HCT116 (cell line): ENCODE measurements at regions not wholly inside any gene's neighbourhood (a gene's known extent, or its start where the extent isn't known, plus 50 kb on each side); places are given as distances from the start of the nearest gene placed in this dataset.

Source experiments
- ATAC-seq: fragments of 200-7000 bp; cut with Tn5 transposase; 2 replicates; pipeline ENCODE4 v1.9.1; 2020; ENCODE audit warnings: mild to moderate bottlenecking, moderate library complexity
- BruUV-seq: library from RNA; stranded (reverse); fragments of 400-500 nt; replicated peaks from 2 replicates; lab custom pipeline; 2021; lab: Mats Ljungman, UMichigan
- CTCF ChIA-PET: fragments of 300-600 bp; sonication (Branson Sonifier 250); formaldehyde crosslinking; loops from one replicate; lab custom pipeline; 2021; ENCODE audit warnings: antibody characterized with exemption; lab: Charles Lee
- POLR2A ChIA-PET: fragments of 300-600, 350-600 bp; sonication (Branson Sonifier 250); formaldehyde crosslinking; loops from one replicate; lab custom pipeline; 2021; ENCODE audit warnings: antibody characterized with exemption; lab: Charles Lee
- RAD21 ChIA-PET, 2 experiments: fragments of 300-600 bp; sonication (Branson Sonifier 250); formaldehyde crosslinking; loops; one replicate each; lab custom pipeline; 2023; ENCODE audit warnings: low total read pairs in 2 of 2; ENCODE audit not compliant: uncharacterized antibody in 2 of 2, unreplicated experiment in 2 of 2, low non-redundant PET in 1 of 2; lab: Charles Lee
- DNase-seq: peaks from one replicate; pipeline ENCODE4 v3.0.0-alpha.2; 2010; ENCODE audit warnings: low read depth, low spot score
- H2AFZ ChIP-seq: fragments of 200-600 bp; shearing (Covaris generic), sonication (generic); 2 replicates; pipeline ENCODE4 v1.6.1; 2017; ENCODE audit warnings: low read depth, mixed run types, mixed read lengths, antibody characterized with exemption, low read length; ENCODE audit not compliant: poor library complexity, severe bottlenecking
- H3K27ac ChIP-seq: 2 replicates; pipeline ENCODE4 v1.5.1; 2012; ENCODE audit warnings: low read depth, low read length
- H3K27me3 ChIP-seq: fragments of 200-600 bp; sonication (generic); 2 replicates; pipeline ENCODE4 v1.6.1; 2016; ENCODE audit warnings: mixed run types, low read length, mixed read lengths; ENCODE audit not compliant: insufficient read depth
- H3K36me3 ChIP-seq, 2 experiments: fragments of 200-500 bp in 1 of 2; fragments of 200-600 bp in 1 of 2; sonication (Bioruptor generic) in 1 of 2; sonication (generic) in 1 of 2; 2 replicates each; pipeline versions ENCODE4 v1.5.1 to v1.6.1; 2014 to 2016; ENCODE audit warnings: low read length in 2 of 2, inconsistent platforms in 1 of 2, mixed read lengths in 1 of 2, mixed run types in 1 of 2; ENCODE audit not compliant: insufficient read depth in 2 of 2, control insufficient read depth in 1 of 2
- H3K4me1 ChIP-seq, 2 experiments: fragments of 200-600 bp in 1 of 2; sonication (generic) in 1 of 2; 2 replicates each; pipeline versions ENCODE4 v1.5.1 to v1.6.1; 2012 to 2017; ENCODE audit warnings: low read length in 2 of 2, inconsistent platforms in 1 of 2, mild to moderate bottlenecking in 1 of 2, mixed read lengths in 1 of 2, mixed run types in 1 of 2, moderate library complexity in 1 of 2; ENCODE audit not compliant: insufficient read depth in 2 of 2, control insufficient read depth in 1 of 2
- H3K4me2 ChIP-seq: fragments of 200-600 bp; sonication (generic); 2 replicates; pipeline ENCODE4 v1.6.1; 2017; ENCODE audit warnings: mixed run types, low read length, mixed read lengths
- H3K4me3 ChIP-seq, 2 experiments: fragments of 200-600 bp in 1 of 2; sonication (generic) in 1 of 2; replicated peaks in 1 of 2; 2 replicates each; pipeline ENCODE4 v1.5.1; 2011 to 2016; ENCODE audit warnings: low read length in 2 of 2, control low read depth in 1 of 2, low read depth in 1 of 2, mild to moderate bottlenecking in 1 of 2, mixed read lengths in 1 of 2, mixed run types in 1 of 2
- H3K79me2 ChIP-seq: fragments of 200-600 bp; sonication (generic); 2 replicates; pipeline ENCODE4 v1.6.1; 2017; ENCODE audit warnings: mild to moderate bottlenecking, mixed run types, low read length, moderate library complexity, mixed read lengths; ENCODE audit not compliant: insufficient read depth
- H3K9ac ChIP-seq: fragments of 200-600 bp; sonication (generic); 2 replicates; pipeline ENCODE4 v1.6.1; 2016; ENCODE audit warnings: low read length, mixed read lengths
- H3K9me2 ChIP-seq: fragments of 200-600 bp; sonication (generic), shearing (Covaris generic); 2 replicates; pipeline ENCODE4 v1.6.1; 2017; ENCODE audit warnings: mixed run types, mild to moderate bottlenecking, moderate library complexity; ENCODE audit not compliant: insufficient read depth
- H3K9me3 ChIP-seq, 2 experiments: fragments of 200-500 bp in 1 of 2; fragments of 200-600 bp in 1 of 2; sonication (Bioruptor generic) in 1 of 2; sonication (generic) in 1 of 2; 2 replicates each; pipeline ENCODE4 v1.6.1; 2014 to 2017; ENCODE audit warnings: low read length in 2 of 2, mixed read lengths in 2 of 2, inconsistent platforms in 1 of 2, low read depth in 1 of 2, mild to moderate bottlenecking in 1 of 2, mixed run types in 1 of 2, moderate library complexity in 1 of 2; ENCODE audit not compliant: control insufficient read depth in 1 of 2, insufficient read depth in 1 of 2
- H4K20me1 ChIP-seq: fragments of 200-600 bp; sonication (generic), shearing (Covaris generic); 2 replicates; pipeline ENCODE4 v1.6.1; 2017; ENCODE audit warnings: mixed run types, mild to moderate bottlenecking, moderate library complexity; ENCODE audit not compliant: insufficient read depth
- ELF1 ChIP-seq: IDR thresholded peaks from 2 replicates; pipeline ENCODE4 v1.6.1; 2012; ENCODE audit warnings: low read depth, borderline replicate concordance
- EZH2 ChIP-seq: fragments of 200-600 bp; sonication (generic); IDR thresholded peaks from 2 replicates; pipeline ENCODE4 v1.6.1; 2017; ENCODE audit warnings: antibody characterized with exemption, mixed run types
- EZH2phosphoT487 ChIP-seq: fragments of 200-600 bp; IDR thresholded peaks from 2 replicates; pipeline ENCODE4 v1.6.1; 2018; ENCODE audit warnings: antibody characterized with exemption, borderline replicate concordance
- FOSL1 ChIP-seq: IDR thresholded peaks from 2 replicates; pipeline ENCODE4 v1.6.1; 2012; ENCODE audit warnings: low read depth
- POLR2A ChIP-seq: IDR thresholded peaks from 2 replicates; pipeline ENCODE4 v1.7.0; 2011; ENCODE audit warnings: borderline replicate concordance; ENCODE audit not compliant: insufficient read depth, insufficient read length; ENCODE audit errors: extremely low read depth
- POLR2AphosphoS5 ChIP-seq: IDR thresholded peaks from 2 replicates; pipeline ENCODE4 v1.6.1; 2011; ENCODE audit warnings: mild to moderate bottlenecking, low read depth, low read length, moderate library complexity
- SP1 ChIP-seq: IDR thresholded peaks from 2 replicates; pipeline ENCODE4 v1.6.1; 2012; ENCODE audit warnings: low read depth
- YY1 ChIP-seq: IDR thresholded peaks from 2 replicates; pipeline ENCODE4 v1.6.1; 2011; ENCODE audit warnings: low read length, low read depth, moderate library complexity, mild to moderate bottlenecking; ENCODE audit not compliant: insufficient replicate concordance; ENCODE audit errors: extremely low read depth
- ZBTB33 ChIP-seq: IDR thresholded peaks from 2 replicates; pipeline ENCODE4 v1.6.1; 2011; ENCODE audit warnings: mild to moderate bottlenecking, low read length, moderate library complexity; ENCODE audit not compliant: insufficient replicate concordance; ENCODE audit errors: extremely low read depth
- intact Hi-C: fragments of 100-400 bp; cut with micrococcal nuclease; formaldehyde crosslinking; loops from 2 replicates; pipeline ENCODE4 v1.10.0; 2022
- TF ChIP-seq, protein P1 (sequence below): IDR thresholded peaks from 2 replicates; pipeline ENCODE4 v1.6.1; 2012; ENCODE audit warnings: low read depth
- TF ChIP-seq, protein P2 (sequence below): IDR thresholded peaks from 2 replicates; pipeline ENCODE4 v1.6.1; 2012

GRCh38 chr17:33687831-33688230 lies 394.7 kb upstream of the ASIC2 start (continued):
- TF ChIP-seq, protein P1, sequence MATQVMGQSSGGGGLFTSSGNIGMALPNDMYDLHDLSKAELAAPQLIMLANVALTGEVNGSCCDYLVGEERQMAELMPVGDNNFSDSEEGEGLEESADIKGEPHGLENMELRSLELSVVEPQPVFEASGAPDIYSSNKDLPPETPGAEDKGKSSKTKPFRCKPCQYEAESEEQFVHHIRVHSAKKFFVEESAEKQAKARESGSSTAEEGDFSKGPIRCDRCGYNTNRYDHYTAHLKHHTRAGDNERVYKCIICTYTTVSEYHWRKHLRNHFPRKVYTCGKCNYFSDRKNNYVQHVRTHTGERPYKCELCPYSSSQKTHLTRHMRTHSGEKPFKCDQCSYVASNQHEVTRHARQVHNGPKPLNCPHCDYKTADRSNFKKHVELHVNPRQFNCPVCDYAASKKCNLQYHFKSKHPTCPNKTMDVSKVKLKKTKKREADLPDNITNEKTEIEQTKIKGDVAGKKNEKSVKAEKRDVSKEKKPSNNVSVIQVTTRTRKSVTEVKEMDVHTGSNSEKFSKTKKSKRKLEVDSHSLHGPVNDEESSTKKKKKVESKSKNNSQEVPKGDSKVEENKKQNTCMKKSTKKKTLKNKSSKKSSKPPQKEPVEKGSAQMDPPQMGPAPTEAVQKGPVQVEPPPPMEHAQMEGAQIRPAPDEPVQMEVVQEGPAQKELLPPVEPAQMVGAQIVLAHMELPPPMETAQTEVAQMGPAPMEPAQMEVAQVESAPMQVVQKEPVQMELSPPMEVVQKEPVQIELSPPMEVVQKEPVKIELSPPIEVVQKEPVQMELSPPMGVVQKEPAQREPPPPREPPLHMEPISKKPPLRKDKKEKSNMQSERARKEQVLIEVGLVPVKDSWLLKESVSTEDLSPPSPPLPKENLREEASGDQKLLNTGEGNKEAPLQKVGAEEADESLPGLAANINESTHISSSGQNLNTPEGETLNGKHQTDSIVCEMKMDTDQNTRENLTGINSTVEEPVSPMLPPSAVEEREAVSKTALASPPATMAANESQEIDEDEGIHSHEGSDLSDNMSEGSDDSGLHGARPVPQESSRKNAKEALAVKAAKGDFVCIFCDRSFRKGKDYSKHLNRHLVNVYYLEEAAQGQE, result no peak
- no peak for TF ChIP-seq SP1

- no peak overlapping the region for H2AFZ ChIP-seq
- no peaks in the 10 kb centered on the region for H4K20me1 ChIP-seq
- H3K4me2 ChIP-seq, result no peak overlapping the region
- ChIA-PET POLR2A (no interaction called here), CTCF (no interaction called here), RAD21 (no interaction called here)
- no peak overlapping the region for H3K27ac ChIP-seq
- TF ChIP-seq EZH2 (no peak), POLR2A (no peak), FOSL1 (no peak), POLR2AphosphoS5 (no peak), ELF1 (no peak), ZBTB33 (no peak), EZH2phosphoT487 (no peak), YY1 (no peak)
- TF ChIP-seq, protein P2, sequence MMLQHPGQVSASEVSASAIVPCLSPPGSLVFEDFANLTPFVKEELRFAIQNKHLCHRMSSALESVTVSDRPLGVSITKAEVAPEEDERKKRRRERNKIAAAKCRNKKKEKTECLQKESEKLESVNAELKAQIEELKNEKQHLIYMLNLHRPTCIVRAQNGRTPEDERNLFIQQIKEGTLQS, result no peak
- no TSS peak for BruUV-seq
- peaks cover 0 to 3% of the 10 kb centered on the region in 2 experiments; a peak in 1 of 4 replicates for H3K9me3 ChIP-seq
- no peaks in the 10 kb centered on the region for H3K27me3 ChIP-seq
- H3K4me3 ChIP-seq, result no peak overlapping the region
- no peaks in the 10 kb centered on the region for H3K9me2 ChIP-seq
- ATAC-seq, result no peak
- no peak overlapping the region for H3K9ac ChIP-seq
- no peaks in the 10 kb centered on the region for H3K79me2 ChIP-seq
- DNase-seq, result no peak
- intact Hi-C loops, result no loop called here
- no peaks in the 10 kb centered on the region for H3K4me1 ChIP-seq
- H3K36me3 ChIP-seq, result no peaks in the 10 kb centered on the region
Measured at GRCh38 chr17:33688771-33689170, 395.7 kb upstream of the ASIC2 start.
